ENCODE measurements at regions not wholly inside any gene's neighbourhood (a gene's known extent, or its start where the extent isn't known, plus 50 kb on each side); places are given as distances from the start of the nearest gene placed in this dataset.

GRCh38 chr5:160494451-160494850 is 72.8 kb downstream of the PTTG1 start:
- no peak for TF ChIP-seq CTCF (IDR thresholded peaks at IDR 0.05)
- no peak for TF ChIP-seq POLR2A (IDR thresholded peaks at IDR 0.05)
- TF ChIP-seq EP300 (IDR thresholded peaks at IDR 0.05), result no peak

All from suprapubic skin (tissue), 3 donors.